Colonic mucosa (tissue), 4 donors: ENCODE measurements at regions not wholly inside any gene's neighbourhood (a gene's known extent, or its start where the extent isn't known, plus 50 kb on each side); places are given as distances from the start of the nearest gene placed in this dataset.

Source experiments
- DNase-seq: peaks from one replicate; pipeline ENCODE4 v3.0.0-alpha.2; 2020
- H3K27ac ChIP-seq: fragments of 200-600 bp; one replicate; pipeline ENCODE4 v1.8.0; 2021
- H3K27me3 ChIP-seq: fragments of 200-600 bp; one replicate; pipeline ENCODE4 v1.8.0; 2021
- H3K36me3 ChIP-seq: fragments of 200-600 bp; one replicate; pipeline ENCODE4 v1.8.0; 2021
- H3K4me1 ChIP-seq: fragments of 200-600 bp; one replicate; pipeline ENCODE4 v1.8.0; 2021; ENCODE audit warnings: mild to moderate bottlenecking
- H3K4me3 ChIP-seq: fragments of 200-600 bp; one replicate; pipeline ENCODE4 v1.8.0; 2021
- H3K9ac ChIP-seq, 2 donors: one replicate each; pipeline ENCODE4 v1.7.0; 2013; ENCODE audit warnings: control low read depth in 2 of 2, low read depth in 2 of 2, low read length in 2 of 2
- H3K9me3 ChIP-seq: fragments of 200-600 bp; one replicate; pipeline ENCODE4 v1.8.0; 2021
- CTCF ChIP-seq: fragments of 200-600 bp; IDR thresholded peaks from one replicate; pipeline ENCODE4 v1.8.0; 2022; ENCODE audit warnings: antibody characterized with exemption, mild to moderate bottlenecking
- intact Hi-C: fragments of 100-400 bp; cut with DNase I; formaldehyde crosslinking; loops from one replicate; pipeline ENCODE4 v1.14.1; 2022
- donor health status: healthy.
- donor health status: DM: no; HTN: no; CAD: no.
- donor health status: DM: no; HTN: no; CAD: no.

GRCh38 chr2:217703999-217704398, 298.8 kb downstream of the TNS1 start:
- intact Hi-C loops = no loop called here
- Histone ChIP-seq H3K4me1 (no peaks in the 10 kb centered on the region), H3K4me3 (no peak overlapping the region), H3K27ac (no peak overlapping the region), H3K27me3 (no peaks in the 10 kb centered on the region), H3K9ac (no peak overlapping the region), H3K36me3 (no peaks in the 10 kb centered on the region), H3K9me3 (no peaks in the 10 kb centered on the region)
- no peak for DNase-seq
- TF ChIP-seq CTCF = no peak

- intact Hi-C loops = no loop called here
- Histone ChIP-seq H3K9ac (no peak overlapping the region), H3K27me3 (no peaks in the 10 kb centered on the region), H3K4me1 (no peaks in the 10 kb centered on the region), H3K36me3 (no peaks in the 10 kb centered on the region), H3K4me3 (no peak overlapping the region), H3K9me3 (no peaks in the 10 kb centered on the region), H3K27ac (no peak overlapping the region)
- TF ChIP-seq CTCF = no peak
- no peak for DNase-seq
Observed at GRCh38 chr2:217703102-217703501, 299.7 kb downstream of the TNS1 start.

- Histone ChIP-seq H3K9me3 (no peaks in the 10 kb centered on the region), H3K27ac (no peak overlapping the region), H3K9ac (no peak overlapping the region), H3K27me3 (no peaks in the 10 kb centered on the region), H3K4me3 (no peak overlapping the region), H3K4me1 (no peaks in the 10 kb centered on the region), H3K36me3 (no peaks in the 10 kb centered on the region)
- TF ChIP-seq CTCF = no peak
- no peak for DNase-seq
- intact Hi-C loops = no loop called here
Observed at GRCh38 chr2:217701622-217702021, 301.2 kb downstream of the TNS1 start.

GRCh38 chr2:217698691-217699090, 304.1 kb downstream of the TNS1 start:
- Histone ChIP-seq H3K36me3 (no peaks in the 10 kb centered on the region), H3K9me3 (no peaks in the 10 kb centered on the region), H3K27me3 (no peaks in the 10 kb centered on the region), H3K4me3 (no peak overlapping the region), H3K27ac (no peak overlapping the region), H3K4me1 (no peaks in the 10 kb centered on the region), H3K9ac (no peak overlapping the region)
- intact Hi-C loops = no loop called here
- no peak for TF ChIP-seq CTCF
- no peak for DNase-seq

- intact Hi-C loops = no loop called here
- Histone ChIP-seq H3K4me3 (no peak overlapping the region), H3K9ac (no peak overlapping the region), H3K36me3 (no peaks in the 10 kb centered on the region), H3K9me3 (no peaks in the 10 kb centered on the region), H3K4me1 (no peaks in the 10 kb centered on the region), H3K27me3 (no peaks in the 10 kb centered on the region), H3K27ac (no peak overlapping the region)
- TF ChIP-seq CTCF = no peak
- no peak for DNase-seq
Observed at GRCh38 chr2:217695033-217695520, 307.7 kb downstream of the TNS1 start.

GRCh38 chr2:217694291-217694690, 308.5 kb downstream of the TNS1 start:
- no peaks in the 10 kb centered on the region for H3K36me3 ChIP-seq
- H3K27ac ChIP-seq = no peak overlapping the region
- intact Hi-C loops = no loop called here
- no peak for TF ChIP-seq CTCF
- no peak overlapping the region for H3K4me3 ChIP-seq
- H3K4me1 ChIP-seq = no peaks in the 10 kb centered on the region
- H3K27me3 ChIP-seq = no peaks in the 10 kb centered on the region
- no peaks in the 10 kb centered on the region for H3K9me3 ChIP-seq
- H3K9ac ChIP-seq = no peak overlapping the region
- DNase-seq = no peak
